Activated CD8-positive, alpha-beta T cell treated with anti-CD3 and anti-CD28 coated beads for 36 hours (primary cell): ENCODE measurements at regions not wholly inside any gene's neighbourhood (a gene's known extent, or its start where the extent isn't known, plus 50 kb on each side); places are given as distances from the start of the nearest gene placed in this dataset.

Source experiments
- ATAC-seq: fragments of 200-7000 bp; cut with Tn5 transposase; one replicate; pipeline ENCODE4 v1.10.0; 2021; ENCODE audit warnings: mild to moderate bottlenecking, moderate library complexity
- CTCF ChIA-PET: fragments of 350-600 bp; sonication (Branson Sonifier 250); formaldehyde crosslinking; loops from one replicate; lab custom pipeline; 2021; ENCODE audit warnings: antibody characterized with exemption; lab: Charles Lee
- POLR2A ChIA-PET: fragments of 350-600 bp; sonication (Branson Sonifier 250); formaldehyde crosslinking; loops from one replicate; lab custom pipeline; 2021; ENCODE audit warnings: antibody characterized with exemption; lab: Charles Lee
- DNase-seq: peaks from one replicate; pipeline ENCODE4 v3.0.0-alpha.2; 2020
- H3K27ac Mint-ChIP-seq: one replicate; pipeline ENCODE4 v1.8.0; 2021; ENCODE audit warnings: mild to moderate bottlenecking, mixed read lengths
- H3K27me3 Mint-ChIP-seq: one replicate; pipeline ENCODE4 v1.8.0; 2021; ENCODE audit warnings: mixed read lengths
- H3K36me3 Mint-ChIP-seq: one replicate; pipeline ENCODE4 v1.8.0; 2021; ENCODE audit warnings: low read depth, mixed read lengths
- H3K4me1 Mint-ChIP-seq: one replicate; pipeline ENCODE4 v1.8.0; 2021; ENCODE audit warnings: low read depth, mixed read lengths
- H3K4me3 Mint-ChIP-seq: one replicate; pipeline ENCODE4 v1.8.0; 2021; ENCODE audit warnings: mild to moderate bottlenecking, moderate library complexity, mixed read lengths
- H3K9me3 Mint-ChIP-seq: one replicate; pipeline ENCODE4 v1.8.0; 2021; ENCODE audit warnings: mixed read lengths
- intact Hi-C: fragments of 100-400 bp; cut with micrococcal nuclease; formaldehyde crosslinking; loops from one replicate; pipeline ENCODE4 v1.10.0; 2022
- TF ChIP-seq, protein P1 (sequence below): fragments of 200-600 bp; IDR thresholded peaks from one replicate; pipeline ENCODE4 v1.8.0; 2022; ENCODE audit warnings: antibody characterized with exemption, mild to moderate bottlenecking

DNA sequence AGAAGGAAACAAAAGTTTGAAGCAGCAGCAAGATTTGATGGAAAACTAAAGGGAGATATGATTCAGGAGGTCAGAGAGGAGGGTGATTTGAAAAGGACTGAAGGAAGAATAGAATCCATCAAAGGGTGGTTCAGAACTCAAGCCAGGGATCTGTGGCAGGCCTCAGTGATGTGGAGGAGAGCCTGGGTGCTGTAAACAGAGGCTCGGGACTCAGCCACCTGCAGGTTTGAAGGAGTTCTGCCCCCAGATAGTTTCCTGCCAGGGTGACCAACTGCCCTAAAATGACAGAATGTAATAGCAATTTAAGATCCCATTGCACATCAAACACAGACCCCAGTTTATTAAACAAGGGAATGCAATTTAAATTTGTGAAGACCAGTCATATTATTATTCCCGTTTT lies 204.0 kb upstream of the FAT1 start:
- H3K27ac Mint-ChIP-seq, result no peak overlapping the region
- POLR2A ChIA-PET, result no interaction called here
- DNase-seq (no peak), ATAC-seq (no peak)
- H3K9me3 Mint-ChIP-seq, result peaks cover 10% of the 10 kb centered on the region
- CTCF ChIA-PET, result no interaction called here
- TF ChIP-seq, protein P1, sequence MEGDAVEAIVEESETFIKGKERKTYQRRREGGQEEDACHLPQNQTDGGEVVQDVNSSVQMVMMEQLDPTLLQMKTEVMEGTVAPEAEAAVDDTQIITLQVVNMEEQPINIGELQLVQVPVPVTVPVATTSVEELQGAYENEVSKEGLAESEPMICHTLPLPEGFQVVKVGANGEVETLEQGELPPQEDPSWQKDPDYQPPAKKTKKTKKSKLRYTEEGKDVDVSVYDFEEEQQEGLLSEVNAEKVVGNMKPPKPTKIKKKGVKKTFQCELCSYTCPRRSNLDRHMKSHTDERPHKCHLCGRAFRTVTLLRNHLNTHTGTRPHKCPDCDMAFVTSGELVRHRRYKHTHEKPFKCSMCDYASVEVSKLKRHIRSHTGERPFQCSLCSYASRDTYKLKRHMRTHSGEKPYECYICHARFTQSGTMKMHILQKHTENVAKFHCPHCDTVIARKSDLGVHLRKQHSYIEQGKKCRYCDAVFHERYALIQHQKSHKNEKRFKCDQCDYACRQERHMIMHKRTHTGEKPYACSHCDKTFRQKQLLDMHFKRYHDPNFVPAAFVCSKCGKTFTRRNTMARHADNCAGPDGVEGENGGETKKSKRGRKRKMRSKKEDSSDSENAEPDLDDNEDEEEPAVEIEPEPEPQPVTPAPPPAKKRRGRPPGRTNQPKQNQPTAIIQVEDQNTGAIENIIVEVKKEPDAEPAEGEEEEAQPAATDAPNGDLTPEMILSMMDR, result no peak
- no peaks in the 10 kb centered on the region for H3K36me3 Mint-ChIP-seq
- H3K4me1 Mint-ChIP-seq, result no peaks in the 10 kb centered on the region
- intact Hi-C loops, result no loop called here
- H3K27me3 Mint-ChIP-seq, result no peaks in the 10 kb centered on the region
- H3K4me3 Mint-ChIP-seq, result no peak overlapping the region

DNA sequence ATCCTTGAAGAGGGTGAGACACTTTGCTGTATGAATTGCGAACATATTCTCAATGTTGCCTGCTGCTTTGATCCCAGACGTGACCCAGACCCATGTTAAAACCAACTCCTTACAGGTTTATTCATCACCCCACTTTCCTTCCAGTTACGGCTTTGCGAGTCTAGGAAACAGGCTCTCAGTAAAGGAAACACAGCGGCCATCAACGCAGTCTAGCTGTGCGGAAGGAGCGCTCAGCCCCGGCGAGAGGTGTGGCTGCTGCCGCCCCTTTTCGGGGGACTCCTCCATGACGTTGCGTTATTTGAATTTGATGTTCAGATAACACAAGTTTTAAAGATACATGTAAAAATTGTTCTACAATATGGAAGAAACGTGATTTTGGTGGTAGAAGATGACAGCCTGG lies 206.4 kb upstream of the FAT1 start:
- no peak for DNase-seq
- intact Hi-C loops, result no loop called here
- no peaks in the 10 kb centered on the region for H3K27me3 Mint-ChIP-seq
- ChIA-PET POLR2A (no interaction called here), CTCF (no interaction called here)
- no peaks in the 10 kb centered on the region for H3K4me1 Mint-ChIP-seq
- H3K9me3 Mint-ChIP-seq, result peaks cover 6% of the 10 kb centered on the region
- TF ChIP-seq, protein P1, result no peak
- H3K4me3 Mint-ChIP-seq, result no peak overlapping the region
- H3K27ac Mint-ChIP-seq, result no peak overlapping the region
- no peak for ATAC-seq
- H3K36me3 Mint-ChIP-seq, result no peaks in the 10 kb centered on the region

DNA sequence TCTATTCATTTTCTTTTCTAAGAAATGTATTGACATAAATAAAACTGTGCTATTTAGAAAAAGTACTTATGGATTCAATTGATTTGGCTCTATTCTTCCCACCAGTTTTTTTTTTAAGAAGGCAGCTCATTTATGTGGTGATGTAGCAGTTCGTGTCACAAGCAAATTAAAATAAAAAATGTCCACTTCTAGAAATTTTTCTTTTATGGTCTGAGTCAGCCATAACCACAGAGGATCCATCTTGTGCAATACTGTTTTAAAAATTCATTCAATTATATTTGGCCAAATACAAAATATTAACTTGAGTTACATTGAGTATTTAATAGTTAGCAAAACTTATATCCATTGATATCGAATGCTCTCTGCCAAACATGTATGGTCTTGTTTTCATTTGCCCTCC lies 207.9 kb upstream of the FAT1 start:
- Mint-ChIP-seq H3K36me3 (no peaks in the 10 kb centered on the region), H3K27ac (no peak overlapping the region), H3K4me3 (no peak overlapping the region), H3K9me3 (peaks cover 8% of the 10 kb centered on the region), H3K4me1 (no peaks in the 10 kb centered on the region), H3K27me3 (no peaks in the 10 kb centered on the region)
- TF ChIP-seq, protein P1, result no peak
- DNase-seq (no peak), ATAC-seq (no peak)
- POLR2A ChIA-PET, result no interaction called here
- intact Hi-C loops, result no loop called here
- CTCF ChIA-PET, result no interaction called here

DNA sequence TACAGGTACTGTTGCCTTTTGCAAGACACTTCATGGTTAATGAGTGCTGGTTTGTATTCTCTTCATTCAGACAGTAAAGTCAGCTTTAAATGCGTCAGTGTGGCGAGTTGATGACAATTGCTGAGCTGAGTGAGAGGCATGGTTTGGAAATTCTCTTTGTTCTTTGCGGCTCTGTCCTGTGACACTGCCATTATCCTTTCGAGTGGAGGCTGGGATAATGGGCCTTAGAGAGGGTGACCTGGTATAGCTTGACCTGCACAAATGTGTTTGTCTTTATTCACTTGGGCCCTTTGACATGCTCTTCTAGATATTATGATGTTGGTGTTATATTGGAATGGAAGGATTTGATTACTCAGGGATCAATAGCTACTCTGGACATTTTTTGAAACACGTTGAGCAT lies 208.5 kb upstream of the FAT1 start:
- DNase-seq, result no peak
- TF ChIP-seq, protein P1, result no peak
- ChIA-PET CTCF (no interaction called here), POLR2A (no interaction called here)
- Mint-ChIP-seq H3K4me3 (no peak overlapping the region), H3K27me3 (no peaks in the 10 kb centered on the region), H3K9me3 (peaks cover 8% of the 10 kb centered on the region), H3K27ac (no peak overlapping the region), H3K4me1 (no peaks in the 10 kb centered on the region), H3K36me3 (no peaks in the 10 kb centered on the region)
- intact Hi-C loops, result no loop called here
- ATAC-seq, result no peak

DNA sequence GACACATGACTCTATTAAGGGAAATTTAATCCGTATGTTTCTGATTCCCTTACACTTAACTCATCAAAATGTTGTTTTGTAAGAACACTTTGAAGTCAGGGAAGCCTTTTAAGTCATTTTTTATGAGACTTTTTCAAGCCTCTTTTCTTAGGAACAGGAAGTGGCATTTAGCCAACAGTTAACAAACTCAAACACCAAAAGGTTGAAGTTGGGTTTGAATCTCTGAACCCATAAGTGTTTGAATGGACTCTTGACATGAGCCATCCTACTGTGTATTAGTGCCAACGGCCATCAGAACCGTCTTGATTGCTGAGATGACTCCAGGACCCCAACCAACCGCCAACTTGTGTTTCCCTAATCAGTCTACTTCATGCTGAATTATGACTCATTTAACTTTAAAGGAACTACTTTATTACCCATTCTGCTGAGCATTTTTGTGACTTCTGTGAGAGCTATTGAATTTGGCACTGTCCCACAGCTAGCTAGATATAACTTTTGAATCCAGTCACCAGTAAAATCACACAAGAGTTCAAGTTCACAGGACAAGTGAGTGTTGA lies 209.1 kb upstream of the FAT1 start:
- CTCF ChIA-PET, result no interaction called here
- intact Hi-C loops, result no loop called here
- DNase-seq (no peak), ATAC-seq (no peak)
- Mint-ChIP-seq H3K36me3 (no peaks in the 10 kb centered on the region), H3K9me3 (peaks cover 8% of the 10 kb centered on the region), H3K27ac (no peak overlapping the region), H3K4me3 (no peak overlapping the region), H3K27me3 (no peaks in the 10 kb centered on the region), H3K4me1 (no peaks in the 10 kb centered on the region)
- TF ChIP-seq, protein P1, result no peak
- POLR2A ChIA-PET, result no interaction called here
